Activated CD4-positive, alpha-beta memory T cell treated with anti-CD3 and anti-CD28 coated beads for 36 hours (primary cell): ENCODE measurements at regions not wholly inside any gene's neighbourhood (a gene's known extent, or its start where the extent isn't known, plus 50 kb on each side); places are given as distances from the start of the nearest gene placed in this dataset.

ENCODE experiments used
- CTCF ChIA-PET: fragments of 350-600 bp; sonication (Branson Sonifier 250); formaldehyde crosslinking; loops from one replicate; lab custom pipeline; 2021; ENCODE audit warnings: antibody characterized with exemption, inconsistent platforms; lab: Charles Lee
- POLR2A ChIA-PET: fragments of 350-600 bp; sonication (Branson Sonifier 250); formaldehyde crosslinking; loops from one replicate; lab custom pipeline; 2021; ENCODE audit warnings: antibody characterized with exemption; lab: Charles Lee
- DNase-seq: peaks from one replicate; pipeline ENCODE4 v3.0.0-alpha.2; 2020
- H3K27ac Mint-ChIP-seq: one replicate; pipeline ENCODE4 v1.8.0; 2021; ENCODE audit warnings: mixed read lengths
- H3K27me3 Mint-ChIP-seq: one replicate; pipeline ENCODE4 v1.8.0; 2021; ENCODE audit warnings: mixed read lengths
- H3K36me3 Mint-ChIP-seq: one replicate; pipeline ENCODE4 v1.8.0; 2021; ENCODE audit warnings: mixed read lengths
- H3K4me1 Mint-ChIP-seq: one replicate; pipeline ENCODE4 v1.8.0; 2021; ENCODE audit warnings: low read depth, mixed read lengths
- H3K4me3 Mint-ChIP-seq: one replicate; pipeline ENCODE4 v1.8.0; 2021; ENCODE audit warnings: mild to moderate bottlenecking, mixed read lengths
- H3K9me3 Mint-ChIP-seq: one replicate; pipeline ENCODE4 v1.8.0; 2021; ENCODE audit warnings: mixed read lengths
- intact Hi-C: fragments of 100-400 bp; cut with micrococcal nuclease; formaldehyde crosslinking; loops from one replicate; pipeline ENCODE4 v1.15.1; 2023

DNA sequence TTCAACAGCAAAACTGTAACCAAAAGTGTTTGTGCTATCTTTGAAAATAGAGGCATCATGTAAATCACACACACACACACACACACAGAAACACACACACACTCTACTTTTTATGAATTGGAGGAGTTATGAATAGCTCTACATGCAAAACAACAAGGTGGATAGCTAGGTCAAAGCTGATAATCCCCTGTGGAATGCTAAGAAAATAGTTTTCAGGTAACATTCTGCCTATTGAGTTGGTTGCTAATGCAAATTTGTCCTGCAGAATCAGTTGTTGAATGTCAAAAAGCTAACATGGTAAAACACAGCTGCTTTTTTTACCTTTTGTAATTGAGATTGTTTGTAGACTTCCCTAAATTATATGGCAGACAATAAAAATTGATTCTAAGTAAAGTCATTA, 1658.4 kb upstream of the RAG2 start:
- peaks cover 13% of the 10 kb centered on the region for H3K9me3 Mint-ChIP-seq
- no peak overlapping the region for H3K4me3 Mint-ChIP-seq
- H3K27me3 Mint-ChIP-seq = no peaks in the 10 kb centered on the region
- POLR2A ChIA-PET = no interaction called here
- H3K4me1 Mint-ChIP-seq = no peaks in the 10 kb centered on the region
- H3K27ac Mint-ChIP-seq = no peak overlapping the region
- H3K36me3 Mint-ChIP-seq = no peaks in the 10 kb centered on the region
- CTCF ChIA-PET = no interaction called here
- intact Hi-C loops = no loop called here
- DNase-seq = no peak

DNA sequence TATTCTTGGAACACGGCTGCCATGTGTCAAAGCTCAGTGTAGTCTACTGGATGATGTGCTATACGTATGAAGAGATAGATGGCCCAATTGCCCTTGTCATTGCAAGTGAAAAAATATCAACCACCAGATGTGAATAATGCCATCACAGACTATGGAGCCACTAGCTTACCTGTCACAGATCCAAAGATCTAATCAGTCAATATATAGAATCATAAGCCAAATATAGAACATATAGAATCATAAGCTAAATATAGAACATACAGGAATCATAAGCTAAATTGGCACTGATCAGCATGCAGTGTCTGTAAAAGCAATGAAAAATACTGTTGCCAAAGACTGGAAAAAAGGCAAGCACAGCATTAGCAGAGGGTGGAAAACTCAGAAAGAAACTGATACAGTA, 1656.9 kb upstream of the RAG2 start:
- Mint-ChIP-seq H3K4me3 (no peak overlapping the region), H3K9me3 (peaks cover 9% of the 10 kb centered on the region), H3K4me1 (no peaks in the 10 kb centered on the region), H3K27me3 (no peaks in the 10 kb centered on the region), H3K27ac (no peak overlapping the region), H3K36me3 (no peaks in the 10 kb centered on the region)
- no peak for DNase-seq
- intact Hi-C loops = no loop called here
- ChIA-PET POLR2A (no interaction called here), CTCF (no interaction called here)

DNA sequence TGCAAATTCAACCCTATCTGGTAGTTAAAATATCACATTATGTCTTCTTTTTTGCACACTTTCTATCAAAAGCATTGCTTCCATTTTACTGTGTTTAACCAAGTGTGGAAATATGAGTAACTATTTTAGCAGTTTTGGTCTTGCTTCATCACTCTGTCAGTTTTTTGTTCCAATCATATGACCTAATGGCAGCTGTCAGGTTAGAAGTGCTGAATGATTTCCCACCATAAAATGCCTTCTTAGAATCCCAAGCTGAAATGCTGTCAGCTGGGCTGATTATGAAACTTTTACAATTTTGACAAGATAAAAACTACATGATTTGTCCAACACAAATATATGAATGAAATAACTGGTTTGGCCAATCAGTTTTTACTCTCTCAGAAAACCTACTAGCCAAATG, 1654.6 kb upstream of the RAG2 start:
- Mint-ChIP-seq H3K4me1 (no peaks in the 10 kb centered on the region), H3K27ac (no peak overlapping the region), H3K9me3 (peaks cover 9% of the 10 kb centered on the region), H3K4me3 (no peak overlapping the region), H3K36me3 (no peaks in the 10 kb centered on the region), H3K27me3 (no peaks in the 10 kb centered on the region)
- intact Hi-C loops = no loop called here
- ChIA-PET POLR2A (no interaction called here), CTCF (no interaction called here)
- DNase-seq = no peak

DNA sequence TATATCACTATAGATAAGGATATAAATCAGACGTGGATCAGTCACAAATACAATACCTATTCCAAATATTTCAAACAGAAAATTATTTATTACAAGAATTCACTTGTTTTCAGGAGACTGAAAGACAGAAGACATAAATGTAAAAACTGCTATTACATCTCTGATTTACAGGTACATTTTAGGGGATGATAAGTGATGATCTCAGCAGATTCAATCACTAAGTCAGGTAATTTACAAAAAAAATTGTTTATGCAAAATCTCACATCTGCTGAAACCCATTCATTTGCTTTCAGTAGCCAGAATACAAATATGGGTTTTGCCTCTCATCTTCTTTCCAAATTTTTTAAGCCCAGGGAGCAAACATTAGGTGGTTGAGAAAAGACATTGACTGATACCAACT, 1648.4 kb upstream of the RAG2 start:
- no peak overlapping the region for H3K4me3 Mint-ChIP-seq
- ChIA-PET POLR2A (no interaction called here), CTCF (no interaction called here)
- no peak for DNase-seq
- peaks cover 7% of the 10 kb centered on the region for H3K9me3 Mint-ChIP-seq
- no peak overlapping the region for H3K27ac Mint-ChIP-seq
- no peaks in the 10 kb centered on the region for H3K4me1 Mint-ChIP-seq
- H3K36me3 Mint-ChIP-seq = no peaks in the 10 kb centered on the region
- intact Hi-C loops = no loop called here
- H3K27me3 Mint-ChIP-seq = no peaks in the 10 kb centered on the region

DNA sequence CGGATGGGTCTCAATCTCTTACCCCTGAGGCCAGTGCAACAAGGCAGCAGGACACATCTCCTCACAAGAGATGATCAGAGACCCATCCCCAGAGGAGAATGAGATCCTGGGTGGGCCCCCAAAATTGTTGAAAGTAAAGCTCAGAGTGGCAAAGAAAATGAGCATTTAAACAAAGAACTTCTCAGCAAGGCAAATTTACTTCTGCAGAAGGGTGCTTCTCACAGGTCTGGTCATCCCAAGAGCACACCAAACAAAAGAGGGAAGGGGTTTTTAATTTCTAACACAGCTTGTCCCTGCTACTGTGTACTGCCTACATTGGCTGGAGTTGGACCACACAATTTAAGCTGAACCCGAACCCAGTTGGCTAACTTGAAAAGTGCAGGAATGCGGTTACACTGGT, 1628.6 kb upstream of the RAG2 start:
- H3K36me3 Mint-ChIP-seq = no peaks in the 10 kb centered on the region
- DNase-seq = no peak
- intact Hi-C loops = no loop called here
- no peak overlapping the region for H3K4me3 Mint-ChIP-seq
- peaks cover 51% of the 10 kb centered on the region for H3K9me3 Mint-ChIP-seq
- no peaks in the 10 kb centered on the region for H3K4me1 Mint-ChIP-seq
- H3K27me3 Mint-ChIP-seq = no peaks in the 10 kb centered on the region
- POLR2A ChIA-PET = no interaction called here
- no peak overlapping the region for H3K27ac Mint-ChIP-seq
- CTCF ChIA-PET = no interaction called here

DNA sequence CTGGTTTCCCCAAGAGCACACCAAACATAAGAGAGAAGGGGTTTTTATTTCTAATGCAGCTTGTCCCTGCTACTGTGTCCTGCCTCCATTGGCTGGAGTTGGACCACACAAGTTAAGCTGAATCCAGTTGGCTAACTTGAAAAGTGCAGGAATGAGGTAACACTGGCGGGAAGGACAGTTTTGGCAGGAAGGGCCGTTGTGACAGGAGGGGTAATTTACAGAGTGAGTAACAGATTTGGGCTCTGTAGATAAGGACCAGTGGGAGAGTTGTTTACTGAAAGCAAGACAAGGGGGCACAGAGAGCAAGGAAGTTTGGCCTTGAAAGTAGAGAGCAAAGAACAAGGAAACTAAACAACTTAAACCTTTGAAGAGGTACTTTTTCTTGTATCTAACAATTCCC, 1623.3 kb upstream of the RAG2 start:
- H3K4me3 Mint-ChIP-seq = no peak overlapping the region
- H3K4me1 Mint-ChIP-seq = no peaks in the 10 kb centered on the region
- no peak overlapping the region for H3K27ac Mint-ChIP-seq
- peaks cover 48% of the 10 kb centered on the region for H3K9me3 Mint-ChIP-seq
- POLR2A ChIA-PET = no interaction called here
- no peak for DNase-seq
- no peaks in the 10 kb centered on the region for H3K27me3 Mint-ChIP-seq
- CTCF ChIA-PET = no interaction called here
- H3K36me3 Mint-ChIP-seq = no peaks in the 10 kb centered on the region
- intact Hi-C loops = no loop called here

DNA sequence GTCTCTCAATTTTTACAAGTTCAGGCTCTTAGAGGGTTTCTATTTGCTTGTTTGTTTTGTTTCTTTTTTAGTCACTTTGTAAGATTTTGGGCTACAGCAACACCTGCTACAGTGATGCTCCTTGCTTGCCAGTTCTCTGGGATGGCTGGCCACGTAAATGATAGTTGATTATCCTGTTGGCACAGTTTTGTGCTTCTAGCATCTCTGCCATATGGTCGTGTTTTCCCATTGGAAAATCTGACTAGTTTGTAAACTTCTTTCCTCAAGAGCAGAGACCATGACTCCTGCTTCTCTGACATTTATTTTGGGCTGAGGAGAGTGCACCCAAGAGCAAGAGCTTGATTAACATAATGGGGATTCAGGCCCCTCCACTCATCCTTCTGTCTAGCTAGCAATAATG, 1621.6 kb upstream of the RAG2 start:
- no peak for DNase-seq
- ChIA-PET POLR2A (no interaction called here), CTCF (no interaction called here)
- no peaks in the 10 kb centered on the region for H3K27me3 Mint-ChIP-seq
- no peak overlapping the region for H3K27ac Mint-ChIP-seq
- no peaks in the 10 kb centered on the region for H3K4me1 Mint-ChIP-seq
- intact Hi-C loops = no loop called here
- H3K4me3 Mint-ChIP-seq = no peak overlapping the region
- no peaks in the 10 kb centered on the region for H3K36me3 Mint-ChIP-seq
- H3K9me3 Mint-ChIP-seq = peaks cover 35% of the 10 kb centered on the region

DNA sequence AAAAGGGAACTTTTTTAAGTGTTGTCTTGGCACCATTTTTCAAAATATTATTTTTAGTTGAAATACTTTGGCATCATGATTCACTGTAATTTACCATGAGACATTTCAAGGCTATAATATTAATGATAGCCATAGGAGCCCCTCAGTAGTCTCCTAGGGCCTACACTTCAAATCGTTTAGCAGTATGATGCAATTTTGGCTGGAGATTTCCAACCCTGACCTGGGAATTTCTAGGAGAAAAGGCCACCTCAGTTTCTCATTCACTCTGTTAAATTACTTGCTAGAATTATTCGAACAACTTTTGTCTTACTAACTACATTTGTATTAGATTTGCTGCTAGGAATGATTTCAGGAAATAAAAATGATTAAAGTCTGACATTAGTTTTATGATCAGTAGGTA, 1610.9 kb upstream of the RAG2 start:
- ChIA-PET POLR2A (no interaction called here), CTCF (no interaction called here)
- H3K27me3 Mint-ChIP-seq = no peaks in the 10 kb centered on the region
- H3K4me3 Mint-ChIP-seq = no peak overlapping the region
- H3K4me1 Mint-ChIP-seq = no peaks in the 10 kb centered on the region
- intact Hi-C loops = no loop called here
- no peaks in the 10 kb centered on the region for H3K9me3 Mint-ChIP-seq
- no peak for DNase-seq
- no peaks in the 10 kb centered on the region for H3K36me3 Mint-ChIP-seq
- no peak overlapping the region for H3K27ac Mint-ChIP-seq

DNA sequence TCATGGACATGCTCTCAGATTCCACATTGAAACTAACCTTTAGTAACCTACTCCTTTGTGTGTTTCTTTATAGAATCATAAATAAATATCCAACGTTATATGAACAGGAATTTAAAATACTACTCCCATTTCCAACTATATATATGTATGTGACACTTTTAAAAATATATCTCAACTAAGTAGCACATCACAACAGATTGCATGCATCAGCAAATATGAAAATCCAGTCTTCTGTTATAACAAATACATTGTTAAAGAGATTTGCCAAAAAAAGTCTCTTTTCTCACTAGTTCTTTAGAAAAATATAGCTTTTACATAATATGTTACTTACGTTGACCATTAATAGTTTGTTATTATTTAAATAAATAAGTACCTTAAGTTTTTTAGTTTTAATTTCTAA, 1608.6 kb upstream of the RAG2 start:
- DNase-seq = no peak
- Mint-ChIP-seq H3K27ac (no peak overlapping the region), H3K4me1 (no peaks in the 10 kb centered on the region), H3K4me3 (no peak overlapping the region), H3K9me3 (peaks cover 9% of the 10 kb centered on the region), H3K27me3 (no peaks in the 10 kb centered on the region), H3K36me3 (no peaks in the 10 kb centered on the region)
- intact Hi-C loops = no loop called here
- ChIA-PET POLR2A (no interaction called here), CTCF (no interaction called here)

DNA sequence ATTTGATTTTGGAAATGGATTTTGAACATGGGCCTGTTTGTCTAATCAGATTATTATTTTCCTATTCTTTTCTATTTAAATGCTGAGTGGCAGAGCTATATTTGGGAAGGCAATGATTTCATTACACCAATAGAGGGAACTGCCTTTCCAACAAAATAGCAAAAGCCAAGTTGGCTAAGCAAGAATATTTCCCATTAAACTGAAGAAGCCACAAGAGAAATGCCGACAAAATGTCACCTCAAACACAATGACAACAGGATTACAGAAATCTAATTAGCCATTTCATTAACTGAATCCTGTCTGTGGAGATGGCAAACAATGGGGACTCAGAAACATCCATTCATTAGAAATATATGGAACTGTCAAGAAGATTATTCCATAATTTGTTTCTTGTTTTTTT, 1593.1 kb upstream of the RAG2 start:
- no peaks in the 10 kb centered on the region for H3K4me1 Mint-ChIP-seq
- H3K27ac Mint-ChIP-seq = no peak overlapping the region

DNA sequence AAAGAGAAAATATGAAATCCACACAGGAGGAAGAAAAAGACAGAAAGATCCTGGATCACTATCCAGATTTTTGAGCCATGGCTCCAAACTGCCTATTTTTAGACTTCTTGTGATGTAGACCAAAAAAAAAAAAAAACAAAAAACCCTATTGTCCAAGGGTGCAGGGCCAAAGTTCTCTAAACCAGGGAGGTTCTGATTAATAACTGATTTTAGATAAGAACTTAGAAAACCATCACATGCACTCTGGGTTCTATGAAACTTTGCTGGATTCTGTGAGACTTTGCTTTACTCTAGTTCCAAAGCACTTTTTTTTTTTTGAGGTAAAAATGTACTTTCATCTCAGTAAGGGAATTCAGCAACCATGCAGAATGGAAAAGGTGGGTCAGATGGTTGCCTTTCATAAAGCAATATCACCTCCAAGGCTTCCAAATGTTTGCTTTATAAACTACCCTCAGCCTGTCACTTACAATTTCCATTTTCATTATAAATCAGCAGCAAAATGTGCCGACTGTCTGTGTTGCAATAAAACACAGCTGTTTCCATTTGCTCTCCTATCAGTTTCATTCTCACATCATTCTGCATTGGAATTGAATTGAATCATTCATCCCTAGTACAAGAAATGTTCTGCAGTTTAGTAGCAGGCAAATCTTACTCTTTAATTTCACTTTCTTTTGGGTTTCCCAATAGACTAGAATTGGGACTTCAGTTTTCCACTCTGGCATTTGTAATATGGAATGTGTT, 1584.3 kb upstream of the RAG2 start:
- H3K4me3 Mint-ChIP-seq = no peak overlapping the region
- no peaks in the 10 kb centered on the region for H3K27me3 Mint-ChIP-seq
- POLR2A ChIA-PET = no interaction called here
- peaks cover 26% of the 10 kb centered on the region for H3K9me3 Mint-ChIP-seq
- intact Hi-C loops = no loop called here
- CTCF ChIA-PET = no interaction called here
- no peak overlapping the region for H3K27ac Mint-ChIP-seq
- H3K36me3 Mint-ChIP-seq = no peaks in the 10 kb centered on the region
- no peaks in the 10 kb centered on the region for H3K4me1 Mint-ChIP-seq
- no peak for DNase-seq

More for the DNA sequence above, 1593.1 kb upstream of the RAG2 start:
- ChIA-PET POLR2A (no interaction called here), CTCF (no interaction called here)
- H3K4me3 Mint-ChIP-seq = no peak overlapping the region
- peaks cover 17% of the 10 kb centered on the region for H3K9me3 Mint-ChIP-seq
- H3K36me3 Mint-ChIP-seq = no peaks in the 10 kb centered on the region
- DNase-seq = no peak
- intact Hi-C loops = no loop called here
- no peaks in the 10 kb centered on the region for H3K27me3 Mint-ChIP-seq

DNA sequence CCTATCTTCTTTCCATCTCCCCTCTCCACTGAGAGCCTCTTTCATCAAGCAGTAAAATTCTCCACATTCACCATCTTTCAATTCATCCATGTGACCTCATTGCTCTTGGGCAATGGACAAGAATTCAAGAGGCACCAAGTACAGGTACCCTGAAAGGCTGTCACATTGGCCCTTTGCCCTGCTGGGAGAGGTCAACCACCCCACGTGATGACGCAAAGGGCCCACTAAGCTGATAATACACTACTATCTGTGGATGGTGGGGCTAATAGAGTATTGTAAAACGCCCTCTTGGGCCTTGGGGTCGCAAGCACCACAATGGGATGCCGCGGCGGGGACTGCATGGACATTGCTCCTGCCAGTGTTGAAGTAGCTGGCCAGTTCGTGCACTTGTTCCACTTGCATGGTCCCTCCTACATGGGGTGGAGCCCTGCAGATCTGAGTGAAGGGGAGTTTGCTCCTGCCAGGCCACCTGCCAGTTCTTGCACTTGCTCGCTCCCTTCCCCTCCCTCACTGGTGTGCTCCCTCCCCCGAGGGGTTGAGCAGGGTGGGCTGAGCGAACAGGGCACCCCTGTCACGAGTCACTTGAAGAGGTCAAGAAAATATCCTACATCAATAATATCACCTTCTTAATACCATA, 1578.8 kb upstream of the RAG2 start:
- intact Hi-C loops = no loop called here
- Mint-ChIP-seq H3K4me1 (no peaks in the 10 kb centered on the region), H3K4me3 (no peak overlapping the region), H3K27me3 (no peaks in the 10 kb centered on the region), H3K9me3 (peaks cover 20% of the 10 kb centered on the region), H3K27ac (no peak overlapping the region), H3K36me3 (no peaks in the 10 kb centered on the region)
- DNase-seq = no peak
- ChIA-PET CTCF (no interaction called here), POLR2A (no interaction called here)

DNA sequence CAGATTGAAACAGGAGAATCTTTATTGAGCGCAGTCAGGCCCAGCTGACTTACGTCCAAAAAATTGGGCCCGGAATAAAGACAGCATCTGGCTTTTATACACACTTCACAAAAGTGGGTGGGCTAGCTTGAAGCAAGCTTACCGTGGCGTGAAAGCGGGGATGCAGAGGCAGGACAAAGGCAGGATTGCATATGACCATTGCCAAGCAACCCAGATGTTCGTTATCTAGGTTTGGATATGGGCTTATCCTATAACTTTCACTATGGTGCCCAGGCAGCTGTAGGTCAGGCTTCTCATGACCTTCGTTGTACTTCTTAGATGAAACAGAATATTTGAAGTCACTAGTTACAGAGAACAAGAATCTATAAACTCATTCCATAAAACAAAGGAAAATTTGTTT, 1575.6 kb upstream of the RAG2 start:
- Mint-ChIP-seq H3K27me3 (no peaks in the 10 kb centered on the region), H3K36me3 (no peaks in the 10 kb centered on the region), H3K27ac (no peak overlapping the region), H3K4me1 (no peaks in the 10 kb centered on the region), H3K4me3 (no peak overlapping the region), H3K9me3 (peaks cover 16% of the 10 kb centered on the region)
- no peak for DNase-seq
- CTCF ChIA-PET = no interaction called here
- POLR2A ChIA-PET = no interaction called here
- intact Hi-C loops = no loop called here
